Loucy (cell line): ENCODE measurements at regions not wholly inside any gene's neighbourhood (a gene's known extent, or its start where the extent isn't known, plus 50 kb on each side); places are given as distances from the start of the nearest gene placed in this dataset.

Source experiments
- H2AFZ ChIP-seq: fragments of 200-600 bp; sonication (generic); 2 replicates; pipeline ENCODE4 v1.6.0; 2016; ENCODE audit warnings: antibody characterized with exemption, mild to moderate bottlenecking, low read length, moderate library complexity
- H3F3A ChIP-seq: fragments of 200-600 bp; 2 replicates; pipeline ENCODE4 v1.6.0; 2016; ENCODE audit warnings: antibody characterized with exemption, low read depth, mild to moderate bottlenecking
- H3K27me3 ChIP-seq: fragments of 200-600 bp; sonication (generic); 2 replicates; pipeline ENCODE4 v1.6.1; 2014; ENCODE audit warnings: low read length, mild to moderate bottlenecking; ENCODE audit not compliant: insufficient read depth, poor library complexity, severe bottlenecking
- H3K36me3 ChIP-seq: fragments of 200-600 bp; sonication (generic); 2 replicates; pipeline ENCODE4 v1.6.1; 2016; ENCODE audit warnings: low read length; ENCODE audit not compliant: insufficient read depth
- H3K4me1 ChIP-seq: fragments of 200-600 bp; sonication (generic); 2 replicates; pipeline ENCODE4 v1.5.1; 2014; ENCODE audit warnings: low read length, mild to moderate bottlenecking; ENCODE audit not compliant: insufficient read depth, poor library complexity, severe bottlenecking
- H3K4me2 ChIP-seq: fragments of 200-600 bp; sonication (generic); 2 replicates; pipeline ENCODE4 v1.6.0; 2014; ENCODE audit warnings: antibody characterized with exemption, low read length, low read depth, mild to moderate bottlenecking; ENCODE audit not compliant: poor library complexity, severe bottlenecking
- H3K4me3 ChIP-seq: fragments of 200-600 bp; sonication (generic); 2 replicates; pipeline ENCODE4 v1.5.1; 2014; ENCODE audit warnings: low read length, mild to moderate bottlenecking, mixed read lengths; ENCODE audit not compliant: poor library complexity, severe bottlenecking
- H3K79me2 ChIP-seq: fragments of 200-600 bp; sonication (generic); 2 replicates; pipeline ENCODE4 v1.6.1; 2014; ENCODE audit warnings: low read length; ENCODE audit not compliant: insufficient read depth
- H3K9ac ChIP-seq: fragments of 200-600 bp; sonication (generic); 2 replicates; pipeline ENCODE4 v1.6.0; 2014; ENCODE audit warnings: mild to moderate bottlenecking, low read depth, low read length, moderate library complexity; ENCODE audit not compliant: poor library complexity, severe bottlenecking
- H3K9me2 ChIP-seq: fragments of 200-600 bp; sonication (generic); replicated peaks from 2 replicates; pipeline ENCODE4 v1.6.1; 2016; ENCODE audit warnings: low read depth, low read length, mixed read lengths
- H3K9me3 ChIP-seq: fragments of 200-600 bp; sonication (generic); 2 replicates; pipeline ENCODE4 v1.6.1; 2014; ENCODE audit warnings: mild to moderate bottlenecking, antibody characterized with exemption, low read length, low read depth; ENCODE audit not compliant: insufficient read depth
- H4K20me1 ChIP-seq: fragments of 200-600 bp; sonication (generic); 2 replicates; pipeline ENCODE4 v1.6.0; 2014; ENCODE audit warnings: antibody characterized with exemption, low read length, mild to moderate bottlenecking; ENCODE audit not compliant: insufficient read depth, poor library complexity, severe bottlenecking
- CTCF ChIP-seq: fragments of 200-600 bp; sonication (generic); conservative IDR thresholded peaks from 2 replicates; pipeline ENCODE4 v1.5.1; 2014; ENCODE audit warnings: mild to moderate bottlenecking, antibody characterized with exemption, low read length
- EZH2phosphoT487 ChIP-seq: fragments of 200-600 bp; IDR thresholded peaks from 2 replicates; pipeline ENCODE4 v1.6.1; 2018; ENCODE audit warnings: antibody characterized with exemption, mild to moderate bottlenecking, moderate library complexity, borderline replicate concordance

DNA sequence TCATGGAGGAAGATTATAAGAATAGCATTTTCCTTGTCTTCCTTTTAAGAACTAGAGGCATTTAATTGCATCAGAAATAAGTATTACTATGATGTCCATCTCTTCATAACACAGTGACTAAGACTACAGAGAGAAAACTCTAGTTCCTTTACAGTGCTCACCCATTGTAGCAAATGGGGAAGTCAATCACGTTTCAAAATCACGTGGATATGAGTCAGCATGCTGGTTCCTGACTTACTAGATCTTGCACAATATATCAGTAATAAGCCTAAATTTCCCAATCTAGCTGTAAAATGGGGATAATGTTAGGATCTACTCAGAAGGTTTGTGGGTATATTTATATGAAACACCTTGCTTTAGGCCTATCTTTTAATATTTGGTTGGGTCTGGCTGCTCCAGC lies 254.8 kb upstream of the EOMES start:
- no peaks in the 10 kb centered on the region for H3K9me3 ChIP-seq
- TF ChIP-seq EZH2phosphoT487 (no peak), CTCF (no peak)
- H2AFZ ChIP-seq, result no peak overlapping the region
- no peaks in the 10 kb centered on the region for H3F3A ChIP-seq
- H3K27me3 ChIP-seq, result no peaks in the 10 kb centered on the region
- H4K20me1 ChIP-seq, result no peaks in the 10 kb centered on the region
- H3K9ac ChIP-seq, result no peak overlapping the region
- H3K9me2 ChIP-seq, result no peaks in the 10 kb centered on the region
- no peak overlapping the region for H3K4me2 ChIP-seq
- no peaks in the 10 kb centered on the region for H3K4me1 ChIP-seq
- H3K4me3 ChIP-seq, result no peak overlapping the region
- H3K36me3 ChIP-seq, result no peaks in the 10 kb centered on the region
- no peaks in the 10 kb centered on the region for H3K79me2 ChIP-seq

DNA sequence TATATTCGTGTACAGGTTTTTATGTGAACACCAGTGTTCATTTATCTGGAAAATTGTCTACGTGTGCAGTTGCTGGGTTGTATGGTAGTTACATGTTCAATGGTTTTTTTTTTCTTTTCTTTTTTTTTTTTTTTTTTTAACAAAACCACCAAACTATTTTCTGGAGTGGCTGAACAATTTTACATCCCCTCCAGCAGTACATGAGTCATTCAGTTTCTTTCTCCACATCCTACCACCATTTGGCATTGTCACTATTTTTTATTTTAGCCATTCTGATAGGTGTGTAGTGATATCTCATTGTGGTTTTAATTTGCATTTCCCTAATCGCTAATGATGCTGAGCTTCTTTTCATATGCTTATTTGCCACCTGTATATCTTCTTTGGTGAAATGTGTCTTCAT lies 256.3 kb upstream of the EOMES start:
- H3K36me3 ChIP-seq, result no peaks in the 10 kb centered on the region
- H3K4me1 ChIP-seq, result no peaks in the 10 kb centered on the region
- H3K4me3 ChIP-seq, result no peak overlapping the region
- H3K9me3 ChIP-seq, result no peaks in the 10 kb centered on the region
- H3F3A ChIP-seq, result no peaks in the 10 kb centered on the region
- no peak for TF ChIP-seq EZH2phosphoT487
- no peak for TF ChIP-seq CTCF
- no peak overlapping the region for H3K4me2 ChIP-seq
- H4K20me1 ChIP-seq, result no peaks in the 10 kb centered on the region
- no peak overlapping the region for H2AFZ ChIP-seq
- H3K27me3 ChIP-seq, result no peaks in the 10 kb centered on the region
- H3K79me2 ChIP-seq, result no peaks in the 10 kb centered on the region
- H3K9me2 ChIP-seq, result no peaks in the 10 kb centered on the region
- H3K9ac ChIP-seq, result no peak overlapping the region

DNA sequence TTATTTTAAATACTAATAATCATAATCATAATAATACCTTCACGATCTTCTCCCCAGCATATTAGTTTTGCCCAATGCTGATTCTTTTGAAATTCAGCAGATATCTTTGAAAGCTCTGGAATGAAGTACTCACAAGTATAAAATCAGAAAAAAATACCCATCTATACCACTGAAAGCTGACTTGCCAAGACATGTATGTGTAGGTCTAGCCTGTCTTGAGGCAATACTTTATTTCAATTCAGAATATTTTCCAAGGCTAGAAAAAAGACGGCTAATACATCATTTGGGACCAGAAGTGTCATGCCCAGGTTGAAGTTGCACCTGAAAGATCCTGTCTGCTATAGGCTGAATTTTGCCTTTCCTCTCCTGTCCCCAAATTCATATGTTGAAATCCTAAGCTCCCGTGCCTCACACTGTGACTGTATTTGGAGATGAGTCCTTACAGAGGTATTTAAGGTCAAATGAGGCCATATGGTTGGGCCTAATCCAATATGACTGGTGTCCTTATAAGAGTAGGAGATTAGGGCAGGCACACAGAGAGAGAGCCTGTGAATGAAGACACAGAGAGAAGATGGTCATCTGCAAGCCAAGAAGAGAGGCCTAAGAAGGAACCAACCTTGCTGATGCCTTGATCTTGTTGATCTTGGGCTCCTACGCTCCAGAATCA lies 255.9 kb upstream of the CMC1 start:
- H3K9me2 ChIP-seq, result no peaks in the 10 kb centered on the region
- H3K27me3 ChIP-seq, result no peaks in the 10 kb centered on the region
- TF ChIP-seq EZH2phosphoT487 (no peak), CTCF (no peak)
- H2AFZ ChIP-seq, result no peak overlapping the region
- H3K9me3 ChIP-seq, result no peaks in the 10 kb centered on the region
- no peak overlapping the region for H3K4me2 ChIP-seq
- H3K9ac ChIP-seq, result no peak overlapping the region
- no peaks in the 10 kb centered on the region for H4K20me1 ChIP-seq
- no peaks in the 10 kb centered on the region for H3F3A ChIP-seq
- no peak overlapping the region for H3K4me3 ChIP-seq
- no peaks in the 10 kb centered on the region for H3K4me1 ChIP-seq
- no peaks in the 10 kb centered on the region for H3K79me2 ChIP-seq
- H3K36me3 ChIP-seq, result no peaks in the 10 kb centered on the region
